IPS-18a (cell line): ENCODE measurements at regions not wholly inside any gene's neighbourhood (a gene's known extent, or its start where the extent isn't known, plus 50 kb on each side); places are given as distances from the start of the nearest gene placed in this dataset.
"Not testable (repeated sequence)": the region's sequence is repeated elsewhere in the genome, so short reads cannot be mapped to it uniquely, and the experiment has no call there.

ENCODE experiments used
- H3K27ac ChIP-seq: one replicate; pipeline ENCODE4 v1.5.1; 2013; ENCODE audit warnings: low read length
- H3K27me3 ChIP-seq: one replicate; pipeline ENCODE4 v1.6.1; 2013; ENCODE audit warnings: mild to moderate bottlenecking, low read length; ENCODE audit not compliant: control insufficient read depth, insufficient read depth
- H3K36me3 ChIP-seq: one replicate; pipeline ENCODE4 v1.6.1; 2013; ENCODE audit warnings: low read depth, low read length; ENCODE audit not compliant: control insufficient read depth
- H3K4me1 ChIP-seq: one replicate; pipeline ENCODE4 v1.6.1; 2013; ENCODE audit warnings: low read depth, low read length; ENCODE audit not compliant: control insufficient read depth
- H3K4me3 ChIP-seq: one replicate; pipeline ENCODE4 v1.5.1; 2013; ENCODE audit warnings: low read length
- H3K9ac ChIP-seq: one replicate; pipeline ENCODE4 v1.6.1; 2013; ENCODE audit warnings: mild to moderate bottlenecking, low read length, moderate library complexity
- H3K9me3 ChIP-seq: one replicate; pipeline ENCODE4 v1.6.1; 2013; ENCODE audit warnings: low read depth, low read length; ENCODE audit not compliant: control insufficient read depth

DNA sequence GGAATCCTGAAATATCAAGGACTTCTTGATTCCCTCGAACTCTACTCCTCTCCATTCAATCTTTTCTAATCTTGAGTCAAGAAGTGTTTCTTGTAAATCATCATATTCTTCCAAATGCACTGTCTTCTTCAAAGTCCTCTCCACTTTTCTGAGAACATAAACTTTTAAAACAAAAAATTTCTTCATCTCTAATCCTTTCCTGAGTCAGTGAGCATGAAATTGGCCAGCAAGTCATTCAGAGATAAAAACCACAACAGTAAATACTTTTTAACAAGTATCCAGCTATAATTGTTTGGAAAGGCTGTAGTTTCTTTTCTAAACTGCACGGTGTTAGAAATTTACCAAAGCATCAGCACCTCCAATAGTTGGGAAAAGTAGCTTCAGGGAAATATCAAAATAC, 312.6 kb upstream of the GALNT5 start:
- no peaks in the 10 kb centered on the region for H3K27me3 ChIP-seq
- no peak overlapping the region for H3K27ac ChIP-seq
- H3K9ac ChIP-seq = no peak overlapping the region
- H3K9me3 ChIP-seq = no peaks in the 10 kb centered on the region
- H3K4me3 ChIP-seq = no peak overlapping the region
- no peaks in the 10 kb centered on the region for H3K4me1 ChIP-seq
- H3K36me3 ChIP-seq = no peaks in the 10 kb centered on the region

DNA sequence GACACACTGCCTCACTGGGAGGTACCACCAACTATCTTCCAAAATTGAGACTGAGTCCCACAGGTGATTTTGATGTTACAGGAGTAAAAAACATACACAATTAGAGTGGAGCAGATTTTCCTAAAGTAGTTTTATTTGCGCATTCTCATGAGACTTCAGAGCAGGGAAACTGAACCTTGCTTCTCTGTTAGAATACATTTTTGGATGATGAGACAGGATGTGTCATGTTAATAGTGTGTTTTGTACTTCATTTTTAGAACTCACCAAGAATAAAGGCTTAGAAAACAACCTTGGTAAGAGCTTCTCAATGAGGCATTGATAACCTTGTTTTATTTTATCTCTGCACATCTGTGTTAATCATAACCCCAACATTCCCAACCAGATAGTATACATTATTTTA, 310.2 kb upstream of the GALNT5 start:
- Histone ChIP-seq H3K27me3 (no peaks in the 10 kb centered on the region), H3K27ac (no peak overlapping the region), H3K9me3 (no peaks in the 10 kb centered on the region), H3K9ac (no peak overlapping the region), H3K4me1 (no peaks in the 10 kb centered on the region), H3K4me3 (no peak overlapping the region), H3K36me3 (no peaks in the 10 kb centered on the region)

DNA sequence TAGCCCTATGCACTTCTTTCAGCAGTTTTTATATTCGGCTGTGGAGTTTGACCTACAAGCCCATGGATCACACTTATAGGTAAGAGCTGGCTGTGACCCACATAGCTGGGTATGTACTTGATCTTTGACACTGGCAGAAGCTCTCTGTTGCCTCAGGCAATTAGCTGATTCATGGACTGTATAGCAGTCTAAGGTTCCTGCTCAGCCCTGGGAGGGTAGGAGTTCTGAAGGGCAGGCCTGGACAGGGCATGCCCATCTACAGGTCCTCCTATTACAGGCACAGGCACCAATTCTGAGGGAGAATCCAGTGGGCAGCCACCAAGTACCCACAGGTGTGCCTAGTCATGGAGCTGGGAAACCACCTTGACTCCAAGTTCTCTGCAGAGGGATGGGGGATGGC, 301.8 kb upstream of the GALNT5 start:
- Histone ChIP-seq H3K9me3 (peaks cover 10% of the 10 kb centered on the region), H3K4me1 (no peaks in the 10 kb centered on the region), H3K27me3 (no peaks in the 10 kb centered on the region), H3K27ac (no peak overlapping the region), H3K36me3 (no peaks in the 10 kb centered on the region), H3K9ac (no peak overlapping the region), H3K4me3 (no peak overlapping the region)

DNA sequence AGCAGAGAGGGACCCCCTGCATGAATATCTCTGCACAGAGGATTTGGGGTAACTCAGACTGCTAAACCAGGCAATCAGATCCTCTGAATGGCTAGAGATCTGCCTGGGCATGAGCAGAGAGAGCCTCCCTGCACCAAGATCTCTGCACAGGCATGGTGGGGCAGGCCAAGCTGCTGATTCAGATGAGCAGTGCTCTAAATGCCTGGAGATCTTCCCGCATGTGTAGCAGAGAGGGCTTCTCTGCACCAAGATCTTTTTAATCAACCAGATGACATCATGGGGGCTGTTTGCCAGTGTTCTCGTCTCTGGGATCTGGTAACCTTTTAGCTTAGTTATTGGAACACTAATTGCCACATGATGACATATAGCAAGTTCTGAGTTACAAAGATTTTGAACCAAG, 301.3 kb upstream of the GALNT5 start:
- Histone ChIP-seq H3K27ac (no peak overlapping the region), H3K36me3 (no peaks in the 10 kb centered on the region), H3K4me3 (no peak overlapping the region), H3K4me1 (no peaks in the 10 kb centered on the region), H3K9ac (no peak overlapping the region), H3K9me3 (peaks cover 10% of the 10 kb centered on the region), H3K27me3 (no peaks in the 10 kb centered on the region)

DNA sequence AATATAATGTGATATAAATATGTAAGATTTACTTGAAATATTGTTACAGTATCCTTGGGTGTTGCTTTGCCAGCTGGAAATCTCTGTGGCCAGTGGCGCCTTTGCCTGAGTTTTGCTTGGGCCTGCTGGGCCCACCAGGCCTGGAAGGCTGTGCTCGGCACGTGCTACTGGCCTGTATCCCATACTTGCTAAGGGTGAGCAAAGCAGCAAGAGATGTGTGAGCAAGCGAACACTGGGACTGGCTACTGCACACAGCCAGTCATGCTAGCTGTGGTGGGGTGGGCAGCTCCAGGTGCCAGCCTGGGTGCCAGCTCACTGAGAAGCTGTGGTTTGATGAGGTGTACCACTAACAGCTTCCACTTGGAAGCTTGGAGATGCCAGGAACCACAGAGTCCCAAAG, 299.1 kb upstream of the GALNT5 start:
- Histone ChIP-seq H3K9ac (no peak overlapping the region), H3K27me3 (no peaks in the 10 kb centered on the region), H3K4me1 (no peaks in the 10 kb centered on the region), H3K27ac (no peak overlapping the region), H3K9me3 (peaks cover 10% of the 10 kb centered on the region), H3K4me3 (no peak overlapping the region), H3K36me3 (no peaks in the 10 kb centered on the region)

DNA sequence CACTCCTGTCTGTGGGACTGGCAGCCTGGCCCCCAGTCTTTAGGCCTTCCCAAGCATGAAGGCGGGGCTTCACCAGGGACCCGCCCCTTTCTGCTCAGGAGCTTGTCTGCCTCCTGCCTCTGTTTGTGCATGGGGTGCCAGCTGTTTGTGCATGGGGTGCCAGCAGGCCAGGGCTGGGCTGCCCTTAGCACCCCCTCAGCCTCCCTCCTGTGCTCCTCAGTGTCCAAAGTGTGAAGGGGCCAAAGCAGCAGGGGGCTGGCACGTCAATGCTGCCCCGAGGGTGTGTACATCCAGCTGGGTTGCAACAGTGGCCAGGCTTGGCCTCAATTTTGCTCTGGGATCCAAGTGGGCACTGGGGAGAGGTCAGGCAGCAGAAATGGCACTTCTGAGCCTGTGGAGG, 298.0 kb upstream of the GALNT5 start:
- no peaks in the 10 kb centered on the region for H3K27me3 ChIP-seq
- H3K9me3 ChIP-seq = peaks cover 10% of the 10 kb centered on the region
- H3K36me3 ChIP-seq = no peaks in the 10 kb centered on the region
- no peak overlapping the region for H3K4me3 ChIP-seq
- H3K27ac ChIP-seq = no peak overlapping the region
- H3K4me1 ChIP-seq = no peaks in the 10 kb centered on the region
- no peak overlapping the region for H3K9ac ChIP-seq

DNA sequence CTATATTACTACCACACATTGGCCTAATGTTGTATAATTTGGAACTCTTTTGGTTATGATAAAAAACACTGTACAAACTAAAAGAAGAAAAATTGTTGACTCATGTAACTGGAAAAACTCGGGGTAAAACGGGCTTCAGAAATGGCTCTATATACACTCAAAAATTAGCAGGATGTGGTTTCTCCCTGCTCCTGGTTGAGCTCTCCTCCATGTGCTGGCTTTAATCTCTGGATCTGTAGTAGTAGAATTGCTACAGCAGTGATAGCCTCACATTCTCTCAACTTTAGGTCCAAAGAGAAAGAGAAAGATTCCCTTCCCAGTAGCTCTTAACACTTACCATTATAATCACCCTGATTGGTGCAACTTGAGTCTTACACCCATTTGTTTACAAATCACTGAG, 274.9 kb upstream of the GALNT5 start:
- H3K9me3 ChIP-seq = no peaks in the 10 kb centered on the region
- H3K27me3 ChIP-seq = no peaks in the 10 kb centered on the region
- no peak overlapping the region for H3K27ac ChIP-seq
- no peak overlapping the region for H3K4me3 ChIP-seq
- H3K4me1 ChIP-seq = no peaks in the 10 kb centered on the region
- H3K9ac ChIP-seq = no peak overlapping the region
- no peaks in the 10 kb centered on the region for H3K36me3 ChIP-seq

DNA sequence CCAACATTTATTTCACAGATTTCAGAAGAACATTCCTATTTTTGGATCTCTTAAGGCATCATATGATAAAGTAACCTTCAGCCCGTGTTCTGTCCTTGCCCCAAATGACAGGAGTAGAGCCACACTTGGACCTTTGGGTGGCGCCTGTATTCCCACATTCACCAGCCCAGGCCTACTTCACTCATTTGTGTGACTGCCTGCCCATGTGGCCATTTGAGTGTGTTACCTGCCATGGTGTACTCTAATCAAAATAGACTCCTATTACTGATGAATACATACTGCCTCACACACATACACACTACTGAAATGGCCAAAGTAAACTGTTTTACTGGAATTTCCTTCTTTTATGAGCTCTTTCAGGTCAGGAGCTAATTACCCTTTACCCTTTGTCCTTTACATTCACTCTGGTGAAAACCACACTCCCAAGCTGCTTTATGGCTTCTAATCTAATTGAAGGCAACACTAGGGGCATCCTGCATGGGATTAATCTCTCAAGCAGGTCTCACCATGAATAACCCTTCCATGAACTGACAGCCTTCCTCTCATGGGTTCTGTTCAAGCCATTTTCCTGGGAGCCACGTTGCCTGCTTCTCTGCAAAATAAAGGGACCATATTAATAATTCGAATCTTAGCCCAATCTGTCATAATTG, 271.0 kb upstream of the GALNT5 start:
- Histone ChIP-seq H3K4me1 (no peaks in the 10 kb centered on the region), H3K36me3 (no peaks in the 10 kb centered on the region), H3K9ac (no peak overlapping the region), H3K27me3 (no peaks in the 10 kb centered on the region), H3K9me3 (no peaks in the 10 kb centered on the region), H3K27ac (no peak overlapping the region), H3K4me3 (no peak overlapping the region)

DNA sequence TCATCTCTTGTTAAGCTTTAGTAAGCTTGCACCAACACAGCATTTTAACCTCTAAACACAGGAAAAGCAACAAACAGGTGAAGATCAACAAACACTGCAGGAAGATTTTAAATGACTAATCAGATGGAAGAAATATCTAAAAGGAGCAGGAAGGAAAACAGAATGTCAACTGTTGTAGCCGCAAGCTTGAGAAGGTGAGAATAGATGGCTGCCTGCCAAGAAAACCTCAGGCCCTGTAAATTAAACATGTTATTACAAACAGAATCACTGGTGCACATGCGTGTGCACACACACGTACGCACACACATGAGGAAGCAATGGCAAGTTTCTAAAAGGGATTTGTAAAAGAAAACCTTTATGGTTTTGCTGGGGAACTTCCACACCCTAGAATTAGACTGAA, 257.8 kb upstream of the GALNT5 start:
- Histone ChIP-seq H3K27me3 (no peaks in the 10 kb centered on the region), H3K36me3 (no peaks in the 10 kb centered on the region), H3K9ac (no peak overlapping the region), H3K27ac (no peak overlapping the region), H3K4me3 (no peak overlapping the region), H3K4me1 (no peaks in the 10 kb centered on the region), H3K9me3 (no peaks in the 10 kb centered on the region)

DNA sequence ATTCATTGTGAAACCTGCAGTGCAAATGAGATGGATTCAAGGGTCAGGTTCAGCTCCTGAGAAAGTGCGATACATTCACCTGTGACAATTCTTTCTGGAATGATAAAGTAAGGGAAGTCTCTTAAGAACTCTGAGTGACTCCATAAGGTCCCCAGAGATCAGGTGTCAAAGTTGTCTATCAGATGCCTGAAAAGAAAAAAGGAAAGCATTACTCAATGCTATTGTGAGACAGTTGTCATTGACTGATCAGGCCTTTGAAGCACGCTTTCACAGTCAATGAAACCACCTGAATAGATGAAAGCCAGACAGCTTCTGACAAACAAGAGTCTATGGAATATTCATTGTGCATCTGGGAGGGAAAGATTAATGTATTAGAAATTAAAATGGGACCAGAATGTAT, 252.7 kb upstream of the GALNT5 start:
- Histone ChIP-seq H3K9me3 (no peaks in the 10 kb centered on the region), H3K27ac (no peak overlapping the region), H3K36me3 (no peaks in the 10 kb centered on the region), H3K4me3 (no peak overlapping the region), H3K9ac (no peak overlapping the region), H3K4me1 (no peaks in the 10 kb centered on the region), H3K27me3 (no peaks in the 10 kb centered on the region)

DNA sequence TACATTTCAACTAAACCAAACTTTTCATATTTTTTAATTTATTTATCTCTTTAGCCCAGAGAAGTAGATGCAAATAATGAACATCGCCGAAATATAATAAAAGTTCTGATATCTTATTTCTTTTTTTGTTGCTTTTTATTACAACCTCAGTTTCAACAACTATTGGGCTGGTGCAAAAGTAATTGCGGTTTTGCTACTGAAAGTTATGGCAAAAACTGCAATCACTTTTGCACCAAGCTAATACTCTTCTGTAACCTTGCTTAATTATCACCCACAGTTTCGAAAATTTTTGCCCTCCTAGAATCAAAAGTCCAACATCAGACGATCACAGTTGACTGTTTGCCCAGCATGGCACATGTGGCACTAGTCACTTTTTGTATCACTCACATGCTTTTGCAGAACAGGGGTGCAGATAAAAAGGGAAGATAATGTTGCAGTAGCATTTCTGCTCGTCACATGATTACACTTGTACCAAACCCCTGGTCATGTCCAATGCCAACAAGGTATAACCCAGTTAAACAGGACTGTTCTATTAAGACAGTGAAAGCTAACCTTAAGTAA, 242.4 kb upstream of the GALNT5 start:
- no peak overlapping the region for H3K9ac ChIP-seq
- H3K9me3 ChIP-seq = no peaks in the 10 kb centered on the region
- H3K4me3 ChIP-seq = no peak overlapping the region
- H3K27ac ChIP-seq = no peak overlapping the region
- no peaks in the 10 kb centered on the region for H3K4me1 ChIP-seq
- H3K27me3 ChIP-seq = no peaks in the 10 kb centered on the region
- H3K36me3 ChIP-seq = no peaks in the 10 kb centered on the region

DNA sequence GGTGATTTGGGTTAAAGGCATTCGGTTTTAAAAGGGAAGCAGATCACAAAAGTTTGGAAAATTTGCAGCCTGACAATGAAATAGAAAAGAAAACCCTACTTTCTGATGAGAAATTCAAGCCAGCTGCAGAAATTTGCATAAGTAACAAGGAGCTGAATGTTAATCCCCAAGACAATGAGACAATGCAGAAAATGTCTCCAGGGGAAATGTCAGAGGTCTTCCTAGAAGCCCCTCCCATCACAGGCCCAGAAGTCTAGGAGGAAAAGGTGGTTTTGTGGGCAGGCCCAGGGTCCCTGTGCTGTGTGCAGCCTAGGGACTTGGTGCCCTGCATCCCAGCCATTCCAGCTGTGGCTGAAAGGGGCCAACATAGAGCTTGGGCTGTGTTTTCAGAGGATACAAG, 234.2 kb upstream of the GALNT5 start:
- not testable (repeated sequence) for H3K36me3 ChIP-seq, H3K27ac ChIP-seq, H3K4me1 ChIP-seq, H3K4me3 ChIP-seq, H3K27me3 ChIP-seq, H3K9ac ChIP-seq, H3K9me3 ChIP-seq
